ENCODE measurements at regions not wholly inside any gene's neighbourhood (a gene's known extent, or its start where the extent isn't known, plus 50 kb on each side); places are given as distances from the start of the nearest gene placed in this dataset.

GRCh38 chr2:181348107-181348837 lies 108.9 kb upstream of the ITGA4 start:
- no peak overlapping the region for H3K4me3 ChIP-seq (ENCODE audit: low read depth, low read length)
- TF ChIP-seq, protein P1, sequence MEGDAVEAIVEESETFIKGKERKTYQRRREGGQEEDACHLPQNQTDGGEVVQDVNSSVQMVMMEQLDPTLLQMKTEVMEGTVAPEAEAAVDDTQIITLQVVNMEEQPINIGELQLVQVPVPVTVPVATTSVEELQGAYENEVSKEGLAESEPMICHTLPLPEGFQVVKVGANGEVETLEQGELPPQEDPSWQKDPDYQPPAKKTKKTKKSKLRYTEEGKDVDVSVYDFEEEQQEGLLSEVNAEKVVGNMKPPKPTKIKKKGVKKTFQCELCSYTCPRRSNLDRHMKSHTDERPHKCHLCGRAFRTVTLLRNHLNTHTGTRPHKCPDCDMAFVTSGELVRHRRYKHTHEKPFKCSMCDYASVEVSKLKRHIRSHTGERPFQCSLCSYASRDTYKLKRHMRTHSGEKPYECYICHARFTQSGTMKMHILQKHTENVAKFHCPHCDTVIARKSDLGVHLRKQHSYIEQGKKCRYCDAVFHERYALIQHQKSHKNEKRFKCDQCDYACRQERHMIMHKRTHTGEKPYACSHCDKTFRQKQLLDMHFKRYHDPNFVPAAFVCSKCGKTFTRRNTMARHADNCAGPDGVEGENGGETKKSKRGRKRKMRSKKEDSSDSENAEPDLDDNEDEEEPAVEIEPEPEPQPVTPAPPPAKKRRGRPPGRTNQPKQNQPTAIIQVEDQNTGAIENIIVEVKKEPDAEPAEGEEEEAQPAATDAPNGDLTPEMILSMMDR (IDR thresholded peaks at IDR 0.05; ENCODE audit: borderline replicate concordance, insufficient read depth, low read depth, low read length) = no peak

DNA sequence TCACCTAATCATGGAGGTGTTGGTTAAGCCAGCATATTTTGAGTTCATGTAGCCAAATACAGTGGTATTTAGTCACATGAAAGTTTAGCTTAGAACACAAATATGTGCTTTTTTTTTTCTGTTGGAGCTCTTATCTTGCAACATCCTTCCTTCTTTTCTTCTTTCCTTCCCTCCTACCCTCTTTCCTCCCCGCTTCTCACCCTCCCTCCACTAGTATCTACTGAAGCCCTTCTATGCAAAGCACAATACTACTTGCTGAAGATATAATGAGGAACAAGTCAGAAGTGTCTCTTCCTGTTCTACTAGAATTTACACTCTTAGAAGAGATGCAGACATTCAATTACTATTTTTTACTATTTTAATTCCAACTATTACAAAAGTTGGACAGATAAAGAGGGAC lies 105.0 kb upstream of the ITGA4 start:
- TF ChIP-seq, protein P1 (IDR thresholded peaks at IDR 0.05; ENCODE audit: borderline replicate concordance, insufficient read depth, low read depth, low read length) = no peak
- no peak overlapping the region for H3K4me3 ChIP-seq (ENCODE audit: low read depth, low read length)

DNA sequence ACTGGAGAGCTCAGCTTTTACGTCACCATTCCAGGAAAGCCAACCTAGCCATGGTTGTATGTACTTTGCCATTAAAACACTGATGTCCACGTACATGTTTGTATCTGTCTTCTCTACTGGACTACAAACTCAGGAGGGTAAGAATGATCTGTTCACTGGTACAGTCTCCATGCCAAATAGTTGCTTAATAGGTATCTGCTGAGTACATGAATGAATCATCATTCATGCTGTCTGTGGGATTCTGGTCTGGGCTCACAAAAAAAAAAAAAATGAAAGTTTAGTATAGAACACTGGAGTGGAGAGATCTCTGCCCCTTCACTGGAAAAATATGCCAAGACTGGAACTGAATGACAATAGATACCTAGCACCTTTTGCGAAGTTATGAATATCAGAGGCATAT lies 102.6 kb upstream of the ITGA4 start:
- H3K4me3 ChIP-seq (ENCODE audit: low read depth, low read length) = no peak overlapping the region
- TF ChIP-seq, protein P1 (IDR thresholded peaks at IDR 0.05; ENCODE audit: borderline replicate concordance, insufficient read depth, low read depth, low read length) = no peak

DNA sequence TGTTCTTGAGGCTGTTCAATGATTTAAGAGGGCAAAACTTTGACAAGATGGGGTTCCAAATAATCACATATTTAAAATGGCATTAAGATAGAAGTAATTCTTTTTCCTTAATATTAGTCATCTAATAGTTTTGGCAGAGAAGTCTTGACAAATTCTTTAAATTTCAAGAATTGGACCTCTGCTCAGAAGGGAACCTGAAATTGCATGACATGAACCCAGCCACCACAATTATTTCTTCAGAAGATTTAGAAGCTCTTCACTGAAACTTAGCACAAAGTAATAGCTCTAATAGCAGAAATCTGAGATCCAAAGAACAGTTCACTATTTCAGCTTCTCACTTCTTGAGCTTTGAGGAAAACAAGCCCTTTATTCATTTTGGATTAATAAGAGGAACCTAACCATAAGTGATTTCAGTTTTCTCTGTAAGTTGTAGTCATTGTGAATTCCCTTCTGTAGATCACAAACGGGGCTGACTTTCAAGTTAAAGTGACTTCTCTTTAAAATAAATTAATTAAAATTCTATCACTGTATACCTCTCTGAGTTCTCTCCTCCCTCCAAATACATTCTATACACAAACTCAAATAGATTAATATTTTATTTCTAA lies 100.6 kb upstream of the ITGA4 start:
- H3K4me3 ChIP-seq (ENCODE audit: low read depth, low read length) = no peak overlapping the region
- TF ChIP-seq, protein P1 (IDR thresholded peaks at IDR 0.05; ENCODE audit: borderline replicate concordance, insufficient read depth, low read depth, low read length) = no peak

- no peak overlapping the region for H3K4me3 ChIP-seq (ENCODE audit: low read depth, low read length)
- TF ChIP-seq, protein P1 (IDR thresholded peaks at IDR 0.05; ENCODE audit: borderline replicate concordance, insufficient read depth, low read depth, low read length) = no peak
Observed at GRCh38 chr2:181357979-181358378, 99.2 kb upstream of the ITGA4 start.

GRCh38 chr2:181362561-181362960 lies 94.6 kb upstream of the ITGA4 start:
- no peak overlapping the region for H3K4me3 ChIP-seq (ENCODE audit: low read depth, low read length)
- TF ChIP-seq, protein P1 (IDR thresholded peaks at IDR 0.05; ENCODE audit: borderline replicate concordance, insufficient read depth, low read depth, low read length) = no peak

DNA sequence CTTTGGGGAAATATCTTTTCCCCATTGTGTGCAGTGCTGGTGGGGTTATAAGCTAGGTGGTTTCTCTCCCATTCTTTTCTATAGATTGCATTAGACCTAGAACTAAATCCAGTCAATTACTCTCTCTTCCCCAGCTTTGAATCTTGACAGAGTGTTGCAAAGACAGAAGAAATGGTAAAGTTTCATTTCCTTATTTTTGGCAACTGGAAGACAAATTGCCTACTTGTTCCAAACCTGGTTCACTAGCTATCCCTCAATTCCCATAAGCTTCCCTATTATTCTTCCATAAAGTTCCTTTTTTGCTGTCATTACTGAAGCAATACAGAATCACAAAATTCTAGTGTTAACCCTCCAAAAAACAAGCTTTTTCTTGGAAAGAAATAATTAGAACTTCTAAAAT lies 94.0 kb upstream of the ITGA4 start:
- TF ChIP-seq, protein P1 (IDR thresholded peaks at IDR 0.05; ENCODE audit: borderline replicate concordance, insufficient read depth, low read depth, low read length) = no peak
- H3K4me3 ChIP-seq (ENCODE audit: low read depth, low read length) = no peak overlapping the region

Data from GM12875 (cell line).